ENCODE measurements at regions not wholly inside any gene's neighbourhood (a gene's known extent, or its start where the extent isn't known, plus 50 kb on each side); places are given as distances from the start of the nearest gene placed in this dataset.

DNA sequence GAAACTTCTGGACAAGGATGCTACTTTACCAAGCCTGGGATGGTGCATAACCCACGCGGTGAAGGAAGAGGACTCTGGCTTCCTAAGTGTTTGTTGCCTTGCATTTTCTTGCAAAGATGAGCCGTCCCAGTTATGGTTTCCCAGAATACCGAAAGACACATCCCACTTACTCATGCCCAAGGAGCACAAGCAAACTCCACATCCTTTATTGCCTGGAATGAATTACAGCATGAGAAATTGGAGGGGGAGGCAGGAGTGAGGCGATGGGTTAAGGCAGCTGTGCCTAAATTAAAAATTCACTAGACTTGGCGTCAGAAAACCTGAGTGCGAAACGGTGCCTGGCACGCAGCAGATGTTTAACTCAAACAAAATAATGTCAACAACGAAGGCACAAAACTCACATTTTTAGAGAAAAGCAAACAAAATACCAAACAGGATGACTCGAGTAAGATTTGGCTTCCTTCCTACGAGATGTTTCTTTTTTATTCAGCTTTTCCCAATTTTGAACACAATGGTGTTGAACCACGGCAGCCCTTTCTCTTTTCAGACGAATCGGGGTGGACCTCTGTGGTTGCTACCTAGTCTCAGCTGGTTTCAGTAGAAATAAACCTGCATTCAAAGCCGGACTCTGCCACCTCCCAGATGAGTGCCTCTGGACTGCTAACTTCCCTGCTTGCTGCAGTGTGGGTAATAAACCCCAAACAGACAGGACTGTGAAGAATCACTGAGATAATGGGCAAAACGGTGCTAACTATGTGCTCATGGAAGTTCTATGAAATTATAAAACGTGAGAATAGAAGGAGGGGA lies 100.3 kb upstream of the NCK2 start:
- DNase-seq = no peak
- TF ChIP-seq GATA1 (IDR thresholded peaks at IDR 0.05; ENCODE audit: low read depth, low read length) (no peak), POLR2A (IDR thresholded peaks at IDR 0.05; ENCODE audit: low read length) (no peak)

DNA sequence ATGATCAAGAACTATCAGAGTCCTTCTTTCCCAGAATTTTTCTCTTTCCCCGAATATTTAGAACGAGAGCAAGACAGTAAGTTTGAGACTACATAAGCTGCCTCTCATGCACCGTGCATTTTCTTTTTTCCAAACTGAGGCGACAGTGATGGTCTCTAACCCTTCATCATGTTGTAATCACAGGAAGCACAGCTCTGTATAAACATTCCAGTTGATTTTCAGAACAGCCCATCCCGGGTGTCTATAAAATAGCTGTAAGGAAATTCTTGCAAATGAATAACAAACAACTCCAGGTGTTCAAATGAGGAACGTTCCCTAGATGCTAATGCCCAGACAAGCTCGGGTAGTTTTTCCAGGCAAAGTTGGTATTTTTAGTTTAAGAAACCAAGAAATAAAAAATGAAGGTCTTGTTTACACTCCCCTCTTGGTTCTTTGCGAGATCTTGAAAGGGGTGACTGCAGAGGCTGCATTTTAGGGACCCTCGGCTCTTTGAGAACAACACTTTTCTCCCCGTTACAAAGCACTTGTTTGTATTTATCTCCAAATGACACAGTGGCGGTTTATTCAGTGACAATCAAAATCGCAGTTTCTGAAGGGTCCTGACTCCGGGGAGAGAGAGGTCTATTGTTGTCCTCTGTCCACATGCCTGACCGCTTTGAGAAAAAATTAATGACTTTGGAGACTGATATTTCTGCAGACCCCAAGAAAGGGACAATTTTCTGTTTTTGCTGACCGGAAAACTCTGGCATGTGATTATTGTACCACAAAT lies 101.1 kb upstream of the NCK2 start:
- DNase-seq = no peak
- TF ChIP-seq POLR2A (IDR thresholded peaks at IDR 0.05; ENCODE audit: low read length) = no peak
- TF ChIP-seq GATA1 (IDR thresholded peaks at IDR 0.05; ENCODE audit: low read depth, low read length) = no peak

DNA sequence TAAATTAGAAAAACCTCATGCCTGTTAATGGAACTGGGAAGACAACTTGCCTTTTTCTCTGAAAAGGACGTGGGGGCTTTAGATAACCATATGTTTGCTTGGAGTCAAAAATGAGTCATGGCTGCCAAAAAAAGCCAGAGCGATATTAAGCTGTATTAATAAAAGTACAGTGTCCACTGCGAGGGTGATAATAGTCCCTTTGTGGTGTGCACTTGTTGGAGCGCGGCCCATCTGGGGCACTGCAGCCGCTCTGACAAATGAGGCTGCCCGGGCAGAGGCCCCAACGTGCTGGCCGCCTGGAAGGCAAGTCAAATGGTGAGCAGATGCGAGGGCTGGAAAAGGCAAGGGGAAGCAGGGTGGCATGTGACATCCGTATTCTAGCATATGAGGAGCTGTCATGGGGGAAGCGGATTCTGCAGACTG lies 103.3 kb upstream of the NCK2 start:
- DNase-seq = peak in 1 of 2 experiments; percentile 5
- no peak for TF ChIP-seq POLR2A (IDR thresholded peaks at IDR 0.05; ENCODE audit: low read length)
- TF ChIP-seq GATA1 (IDR thresholded peaks at IDR 0.05; ENCODE audit: low read depth, low read length) = no peak

DNA sequence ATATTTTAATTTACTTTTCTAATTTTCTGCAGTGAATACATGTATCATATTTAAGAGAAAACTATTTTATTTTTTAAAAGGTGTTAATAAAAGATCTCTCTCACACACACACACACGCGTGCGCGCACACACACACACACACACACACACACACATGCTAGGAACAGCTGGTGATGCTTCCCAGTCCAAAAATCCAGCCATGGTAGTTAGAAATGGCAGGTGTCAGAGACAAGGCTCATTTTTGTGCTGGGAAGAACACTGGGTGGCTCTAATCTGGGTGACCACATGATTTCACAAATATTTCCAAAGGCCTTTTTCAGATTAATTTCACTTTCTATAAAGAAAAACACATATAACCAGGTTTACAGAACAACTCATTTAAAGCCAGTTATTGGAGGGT lies 104.5 kb upstream of the NCK2 start:
- no peak for DNase-seq
- TF ChIP-seq GATA1 (IDR thresholded peaks at IDR 0.05; ENCODE audit: low read depth, low read length) (no peak), POLR2A (IDR thresholded peaks at IDR 0.05; ENCODE audit: low read length) (no peak)

DNA sequence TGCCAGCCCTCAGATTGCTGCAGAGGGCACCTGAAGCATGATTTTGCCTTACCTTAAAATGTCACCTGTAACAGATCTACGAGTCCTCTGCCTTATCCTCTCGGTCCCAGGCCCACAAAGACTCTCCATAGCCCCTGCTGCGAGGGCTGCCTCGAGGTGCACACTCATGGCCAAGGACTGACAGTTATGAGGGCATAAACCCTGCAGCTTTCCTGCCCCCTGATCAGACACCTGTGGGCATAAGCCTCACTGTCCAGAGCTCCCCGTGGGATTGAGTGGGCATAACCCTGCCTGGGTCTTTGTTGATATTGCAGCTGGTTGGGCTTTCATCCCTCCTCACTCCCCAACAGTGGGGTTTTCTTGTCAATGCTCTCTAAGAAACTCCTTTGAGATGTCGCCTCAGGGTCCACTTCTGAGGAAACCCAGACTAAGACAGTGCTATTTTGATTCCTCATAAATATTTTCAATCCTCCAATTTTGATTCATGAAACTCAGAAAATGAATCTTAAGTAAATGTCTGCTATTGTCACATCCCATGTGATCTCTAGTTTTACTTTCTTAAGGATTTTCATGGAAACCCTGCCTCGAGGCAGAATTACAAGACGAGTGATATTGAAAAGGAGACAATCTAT lies 108.5 kb upstream of the NCK2 start:
- DNase-seq = no peak
- TF ChIP-seq GATA1 (IDR thresholded peaks at IDR 0.05; ENCODE audit: low read depth, low read length) (no peak), POLR2A (IDR thresholded peaks at IDR 0.05; ENCODE audit: low read length) (no peak)

DNA sequence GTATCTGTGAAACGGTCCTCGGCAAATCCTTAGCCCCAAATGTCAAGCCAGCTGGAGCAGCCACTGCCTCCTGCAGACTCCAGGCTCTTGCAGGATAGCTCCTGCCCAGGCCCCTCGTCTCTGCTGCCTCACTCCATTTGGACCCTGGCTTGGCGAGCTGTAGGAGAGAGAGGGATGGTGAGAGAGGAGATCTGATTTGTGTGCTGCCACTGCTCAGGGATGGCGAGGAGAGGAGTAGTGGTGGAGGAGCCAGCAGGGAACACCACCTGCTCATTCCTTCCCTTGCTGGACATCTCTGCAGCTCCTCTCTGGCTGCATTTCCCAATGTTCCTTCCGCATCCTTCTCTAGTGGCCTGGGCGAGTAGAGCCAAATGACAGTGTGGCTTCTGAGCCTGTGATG lies 109.1 kb upstream of the NCK2 start:
- no peak for TF ChIP-seq POLR2A (IDR thresholded peaks at IDR 0.05; ENCODE audit: low read length)
- no peak for TF ChIP-seq GATA1 (IDR thresholded peaks at IDR 0.05; ENCODE audit: low read depth, low read length)
- no peak for DNase-seq

DNA sequence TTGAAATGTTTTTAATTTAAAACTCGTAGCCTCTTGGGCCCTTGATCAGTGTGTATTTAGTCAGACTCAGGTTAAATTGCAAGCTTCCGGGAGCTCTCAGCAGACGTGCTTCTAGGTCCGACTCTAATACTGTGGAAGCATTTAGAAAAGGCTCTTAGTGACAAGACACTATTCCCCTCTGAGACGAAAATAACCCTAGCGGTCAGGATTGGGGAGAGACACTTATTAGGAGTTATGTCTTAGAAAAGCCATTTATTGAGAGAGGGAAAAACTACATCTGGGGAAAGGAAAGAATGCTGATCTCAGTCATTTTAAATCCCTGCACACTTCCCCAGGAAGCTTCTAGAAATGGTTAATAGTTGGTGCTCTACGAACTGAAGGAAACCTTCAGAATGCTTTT lies 110.5 kb upstream of the NCK2 start:
- no peak for TF ChIP-seq GATA1 (IDR thresholded peaks at IDR 0.05; ENCODE audit: low read depth, low read length)
- TF ChIP-seq POLR2A (IDR thresholded peaks at IDR 0.05; ENCODE audit: low read length) = no peak
- no peak for DNase-seq

DNA sequence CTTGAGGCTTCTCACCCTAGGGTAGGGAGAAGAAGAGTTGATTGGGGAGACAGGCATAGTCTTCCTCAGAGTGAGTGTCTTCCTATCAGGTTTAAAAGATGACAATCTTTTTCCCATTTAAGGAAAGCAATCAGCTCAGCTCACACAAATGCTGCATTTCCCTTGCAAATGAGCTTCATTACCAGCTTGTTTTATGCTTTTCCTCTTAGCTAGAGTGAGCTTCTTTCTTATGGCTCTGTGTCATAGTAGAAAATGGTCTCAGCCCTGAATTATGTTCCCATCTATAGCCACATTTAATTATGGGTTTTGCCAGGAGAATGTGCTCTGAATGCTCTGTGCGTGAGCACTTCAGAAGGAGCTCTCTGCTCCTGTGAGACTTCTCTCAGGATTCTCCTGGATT lies 112.8 kb upstream of the NCK2 start:
- no peak for DNase-seq

DNA sequence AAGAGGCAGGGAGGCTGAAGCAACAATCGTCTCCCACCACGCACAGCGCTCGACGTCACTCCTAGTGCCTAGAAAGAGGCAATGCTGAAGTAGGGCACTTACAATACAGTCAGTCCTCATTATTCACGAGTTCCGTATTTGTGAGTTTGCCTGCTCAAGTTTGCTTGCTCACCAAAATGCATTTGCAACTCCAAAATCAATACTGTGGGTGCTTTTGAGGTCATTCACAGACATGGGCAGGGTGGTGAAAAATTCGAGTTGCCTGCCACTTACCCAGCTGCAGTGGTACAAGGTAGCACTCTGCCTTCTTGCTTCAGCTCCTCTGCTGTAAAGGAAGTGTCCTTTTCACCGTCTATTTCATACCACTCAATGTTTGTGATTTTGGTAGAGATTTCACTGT lies 113.7 kb upstream of the NCK2 start:
- no peak for TF ChIP-seq GATA1 (IDR thresholded peaks at IDR 0.05; ENCODE audit: low read depth, low read length)
- no peak for TF ChIP-seq POLR2A (IDR thresholded peaks at IDR 0.05; ENCODE audit: low read length)
- no peak for DNase-seq

More for the DNA sequence above, 112.8 kb upstream of the NCK2 start:
- no peak for TF ChIP-seq POLR2A (IDR thresholded peaks at IDR 0.05; ENCODE audit: low read length)

DNA sequence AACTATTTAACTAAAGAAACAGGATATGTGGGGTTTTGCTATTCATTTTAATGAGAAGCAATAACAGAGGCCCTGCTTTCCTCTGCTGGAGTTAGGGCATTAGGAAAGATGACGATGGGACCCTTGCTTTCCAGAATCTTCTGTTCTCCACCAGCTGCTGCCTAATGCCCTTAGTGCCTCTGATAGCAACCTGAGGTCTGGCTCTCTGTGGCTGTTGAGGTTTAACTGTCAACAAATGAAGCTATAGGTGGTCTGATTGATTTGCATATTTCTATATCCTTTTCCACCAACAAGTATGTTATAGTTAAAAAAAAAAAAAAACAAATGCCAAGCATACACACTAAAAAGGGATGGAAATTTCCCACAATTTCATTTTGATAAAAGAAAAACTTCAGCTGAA lies 115.1 kb upstream of the NCK2 start:
- TF ChIP-seq POLR2A (IDR thresholded peaks at IDR 0.05; ENCODE audit: low read length) (no peak), GATA1 (IDR thresholded peaks at IDR 0.05; ENCODE audit: low read depth, low read length) (no peak)

DNA sequence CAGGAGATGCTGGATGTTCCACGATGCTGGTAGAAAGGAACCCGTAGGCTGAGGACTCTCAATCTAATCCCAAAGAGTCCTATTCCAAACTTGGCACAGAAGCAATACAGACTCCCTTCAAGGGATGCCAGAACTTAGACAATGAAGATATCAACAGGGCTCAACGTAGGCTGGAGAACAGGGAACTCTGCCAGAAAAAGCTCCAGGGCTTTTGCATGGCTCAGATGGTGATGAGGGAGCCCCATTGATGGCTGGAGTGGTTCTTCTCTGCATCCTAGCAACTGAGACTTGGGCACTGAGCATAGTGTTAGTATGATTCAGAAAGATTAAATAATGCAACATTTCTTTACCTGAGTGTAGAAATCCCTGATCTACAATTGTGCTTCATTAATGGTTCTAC lies 117.2 kb upstream of the NCK2 start:
- no peak for DNase-seq
- no peak for TF ChIP-seq GATA1 (IDR thresholded peaks at IDR 0.05; ENCODE audit: low read depth, low read length)
- no peak for TF ChIP-seq POLR2A (IDR thresholded peaks at IDR 0.05; ENCODE audit: low read length)

More for the DNA sequence above, 115.1 kb upstream of the NCK2 start:
- DNase-seq = no peak

DNA sequence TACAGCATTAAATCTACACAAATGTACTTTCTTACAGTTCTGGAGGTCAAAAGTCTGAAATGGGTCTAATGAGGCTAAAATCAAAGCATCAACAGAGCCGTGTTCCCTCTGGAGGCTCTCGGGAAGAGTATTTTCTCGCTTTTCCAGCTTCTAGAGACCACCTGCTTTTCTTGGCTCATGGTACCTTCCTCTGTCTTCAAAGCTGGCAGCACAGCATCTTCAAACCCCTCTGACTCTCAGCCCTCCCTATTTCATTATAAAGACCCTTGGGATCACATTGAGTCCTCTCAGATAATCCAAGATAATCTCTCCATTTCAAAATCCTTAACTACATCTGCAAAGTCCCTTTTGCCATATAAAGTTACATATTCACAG lies 117.8 kb upstream of the NCK2 start:
- no peak for DNase-seq

DNA sequence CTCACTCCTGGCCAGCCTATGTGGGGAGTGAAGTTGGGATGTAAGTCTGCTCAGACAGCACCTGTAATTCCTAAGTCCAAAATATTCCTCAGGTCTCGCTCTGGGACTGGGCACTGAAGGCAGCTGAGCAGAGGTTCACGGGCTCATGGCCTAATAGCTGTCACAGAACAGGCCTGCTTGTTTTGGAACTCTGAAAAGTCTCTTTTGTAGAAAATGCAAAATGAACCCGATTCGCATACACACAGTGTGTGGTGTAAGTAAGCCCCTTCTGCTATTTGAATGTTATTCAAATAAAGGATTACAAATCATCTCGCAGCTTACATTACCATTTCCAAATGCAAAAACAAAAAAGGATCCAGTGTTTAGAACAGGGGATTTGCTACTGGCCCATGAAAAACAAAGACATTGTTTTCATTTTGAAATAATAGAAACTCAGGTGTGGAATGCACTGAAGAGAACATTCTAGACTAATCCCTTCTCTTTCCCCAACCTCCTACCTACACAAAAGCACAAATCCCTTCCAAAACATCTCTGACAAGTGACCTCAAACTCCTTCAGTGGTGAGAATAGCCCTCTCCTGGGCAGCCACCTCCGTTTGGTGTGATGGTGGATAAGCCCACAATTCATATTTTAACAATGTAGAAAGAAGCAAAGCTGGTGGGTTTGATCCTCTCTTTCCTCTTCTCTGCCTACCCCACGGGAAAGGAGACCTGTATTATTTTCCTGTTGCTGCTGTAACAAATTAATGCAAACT lies 118.3 kb upstream of the NCK2 start:
- TF ChIP-seq GATA1 (IDR thresholded peaks at IDR 0.05; ENCODE audit: low read depth, low read length) = no peak
- no peak for TF ChIP-seq POLR2A (IDR thresholded peaks at IDR 0.05; ENCODE audit: low read length)
- DNase-seq = no peak

More for the DNA sequence above, 117.8 kb upstream of the NCK2 start:
- TF ChIP-seq POLR2A (IDR thresholded peaks at IDR 0.05; ENCODE audit: low read length) = no peak
- TF ChIP-seq GATA1 (IDR thresholded peaks at IDR 0.05; ENCODE audit: low read depth, low read length) = no peak

DNA sequence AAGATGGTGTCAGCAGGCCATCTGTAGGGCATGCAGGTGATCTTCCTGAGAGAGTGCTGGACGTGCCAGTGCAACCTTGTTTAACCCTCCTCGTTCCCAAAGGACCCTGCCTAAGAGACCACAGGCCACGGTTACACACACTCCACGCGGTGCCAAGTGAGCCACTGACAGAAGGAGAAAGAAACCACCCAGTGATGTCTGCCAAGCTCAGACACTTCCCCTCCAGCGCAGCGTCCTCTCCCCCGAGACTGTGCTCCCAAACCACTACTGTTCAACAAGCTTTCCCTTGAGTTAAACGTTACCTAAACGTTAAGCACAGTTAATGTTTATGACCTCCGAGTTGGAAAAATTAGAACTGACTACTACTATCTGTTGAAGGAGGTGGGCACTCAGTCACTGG lies 119.1 kb upstream of the NCK2 start:
- DNase-seq = no peak
- TF ChIP-seq POLR2A (IDR thresholded peaks at IDR 0.05; ENCODE audit: low read length) = no peak
- TF ChIP-seq GATA1 (IDR thresholded peaks at IDR 0.05; ENCODE audit: low read depth, low read length) = no peak

Data from erythroblast (primary cell).